ENCODE measurements at regions not wholly inside any gene's neighbourhood (a gene's known extent, or its start where the extent isn't known, plus 50 kb on each side); places are given as distances from the start of the nearest gene placed in this dataset.

DNA sequence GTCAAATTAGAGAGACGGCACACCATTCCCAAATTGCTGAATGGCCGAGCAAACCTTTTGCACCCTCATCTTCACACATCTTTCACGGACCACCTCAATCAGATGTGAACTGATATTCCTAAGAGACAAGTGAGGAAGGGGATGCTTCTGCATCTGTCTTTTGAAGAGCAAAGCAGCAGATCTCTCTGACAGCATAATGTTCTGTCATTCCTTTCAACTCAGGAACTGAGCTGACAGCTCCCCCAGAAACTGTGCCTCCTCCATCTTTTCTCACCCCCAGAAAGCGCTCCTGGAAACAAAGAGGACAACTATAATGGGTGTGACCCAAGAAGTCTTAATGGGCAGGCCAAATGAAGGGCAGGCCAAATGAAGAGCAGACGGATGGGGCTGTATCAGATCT is 256.4 kb downstream of the C1orf94 start:
- no peak for TF ChIP-seq EZH2 (IDR thresholded peaks at IDR 0.05; ENCODE audit: low read length, missing control alignments)
- TF ChIP-seq, protein P1, sequence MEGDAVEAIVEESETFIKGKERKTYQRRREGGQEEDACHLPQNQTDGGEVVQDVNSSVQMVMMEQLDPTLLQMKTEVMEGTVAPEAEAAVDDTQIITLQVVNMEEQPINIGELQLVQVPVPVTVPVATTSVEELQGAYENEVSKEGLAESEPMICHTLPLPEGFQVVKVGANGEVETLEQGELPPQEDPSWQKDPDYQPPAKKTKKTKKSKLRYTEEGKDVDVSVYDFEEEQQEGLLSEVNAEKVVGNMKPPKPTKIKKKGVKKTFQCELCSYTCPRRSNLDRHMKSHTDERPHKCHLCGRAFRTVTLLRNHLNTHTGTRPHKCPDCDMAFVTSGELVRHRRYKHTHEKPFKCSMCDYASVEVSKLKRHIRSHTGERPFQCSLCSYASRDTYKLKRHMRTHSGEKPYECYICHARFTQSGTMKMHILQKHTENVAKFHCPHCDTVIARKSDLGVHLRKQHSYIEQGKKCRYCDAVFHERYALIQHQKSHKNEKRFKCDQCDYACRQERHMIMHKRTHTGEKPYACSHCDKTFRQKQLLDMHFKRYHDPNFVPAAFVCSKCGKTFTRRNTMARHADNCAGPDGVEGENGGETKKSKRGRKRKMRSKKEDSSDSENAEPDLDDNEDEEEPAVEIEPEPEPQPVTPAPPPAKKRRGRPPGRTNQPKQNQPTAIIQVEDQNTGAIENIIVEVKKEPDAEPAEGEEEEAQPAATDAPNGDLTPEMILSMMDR (conservative IDR thresholded peaks at IDR 0.05 in 1 of 2, IDR thresholded peaks at IDR 0.05 in 1 of 2; ENCODE audit: low read depth in 1 of 2, low read length in 2 of 2), result no peak
- H2AFZ ChIP-seq (ENCODE audit: low read length), result no peak overlapping the region
- no peak overlapping the region for H3K9ac ChIP-seq (ENCODE audit: insufficient read depth, low read length)
- no peak overlapping the region for H3K4me2 ChIP-seq (ENCODE audit: extremely low read depth, insufficient read depth, low read length)
- peaks cover 2% of the 10 kb centered on the region for H3K27me3 ChIP-seq (ENCODE audit: control insufficient read depth, insufficient read depth, low read length)
- H3K27ac ChIP-seq (ENCODE audit: insufficient read depth, low read length), result no peak overlapping the region
- no peaks in the 10 kb centered on the region for H3K79me2 ChIP-seq (ENCODE audit: control insufficient read depth, insufficient read depth, low read length)
- no peaks in the 10 kb centered on the region for H4K20me1 ChIP-seq (ENCODE audit: control insufficient read depth, extremely low read depth, insufficient read depth, low read length)
- no peak for DNase-seq (ENCODE audit: low read depth in 2 of 2)
- no peak overlapping the region for H3K4me3 ChIP-seq (replicated peaks in 1 of 4; ENCODE audit: control extremely low read depth in 1 of 4, insufficient read depth in 1 of 4, low read depth in 3 of 4, low read length in 4 of 4)
- H3K4me1 ChIP-seq (ENCODE audit: control insufficient read depth, extremely low read depth, insufficient read depth, low read length), result no peaks in the 10 kb centered on the region
- no peaks in the 10 kb centered on the region for H3K36me3 ChIP-seq (ENCODE audit: control insufficient read depth, insufficient read depth, low read length)
- no peaks in the 10 kb centered on the region for H3K9me3 ChIP-seq (ENCODE audit: control insufficient read depth, insufficient read depth, low read depth, low read length)

DNA sequence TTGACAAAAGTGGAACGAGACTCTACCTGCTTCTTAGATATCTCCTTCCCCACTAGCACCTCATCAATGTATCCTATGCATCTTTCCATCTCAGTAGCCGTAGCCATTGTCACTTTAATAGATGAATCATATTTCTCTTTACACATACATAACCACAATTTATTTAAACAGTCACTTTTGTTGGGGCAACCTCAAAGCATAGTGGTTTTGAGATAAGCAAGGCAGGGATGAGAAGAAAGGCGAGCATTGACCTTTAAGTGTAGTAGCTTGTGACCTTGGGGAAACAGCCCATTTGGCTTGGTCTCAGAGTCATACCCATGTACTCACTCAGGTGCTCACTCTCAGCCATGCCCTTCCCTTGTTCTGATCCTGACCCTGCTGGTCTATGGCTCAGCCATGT is 260.1 kb downstream of the C1orf94 start:
- H3K4me2 ChIP-seq (ENCODE audit: extremely low read depth, insufficient read depth, low read length), result no peak overlapping the region
- no peaks in the 10 kb centered on the region for H4K20me1 ChIP-seq (ENCODE audit: control insufficient read depth, extremely low read depth, insufficient read depth, low read length)
- no peak overlapping the region for H3K27ac ChIP-seq (ENCODE audit: insufficient read depth, low read length)
- H2AFZ ChIP-seq (ENCODE audit: low read length), result no peak overlapping the region
- H3K9me3 ChIP-seq (ENCODE audit: control insufficient read depth, insufficient read depth, low read depth, low read length), result no peaks in the 10 kb centered on the region
- H3K79me2 ChIP-seq (ENCODE audit: control insufficient read depth, insufficient read depth, low read length), result no peaks in the 10 kb centered on the region
- peaks cover 2% of the 10 kb centered on the region for H3K27me3 ChIP-seq (ENCODE audit: control insufficient read depth, insufficient read depth, low read length)
- DNase-seq (ENCODE audit: low read depth in 2 of 2), result no peak
- no peaks in the 10 kb centered on the region for H3K4me1 ChIP-seq (ENCODE audit: control insufficient read depth, extremely low read depth, insufficient read depth, low read length)
- H3K36me3 ChIP-seq (ENCODE audit: control insufficient read depth, insufficient read depth, low read length), result no peaks in the 10 kb centered on the region
- no peak overlapping the region for H3K9ac ChIP-seq (ENCODE audit: insufficient read depth, low read length)
- TF ChIP-seq, protein P1 (conservative IDR thresholded peaks at IDR 0.05 in 1 of 2, IDR thresholded peaks at IDR 0.05 in 1 of 2; ENCODE audit: low read depth in 1 of 2, low read length in 2 of 2), result no peak
- H3K4me3 ChIP-seq (replicated peaks in 1 of 4; ENCODE audit: control extremely low read depth in 1 of 4, insufficient read depth in 1 of 4, low read depth in 3 of 4, low read length in 4 of 4), result no peak overlapping the region

DNA sequence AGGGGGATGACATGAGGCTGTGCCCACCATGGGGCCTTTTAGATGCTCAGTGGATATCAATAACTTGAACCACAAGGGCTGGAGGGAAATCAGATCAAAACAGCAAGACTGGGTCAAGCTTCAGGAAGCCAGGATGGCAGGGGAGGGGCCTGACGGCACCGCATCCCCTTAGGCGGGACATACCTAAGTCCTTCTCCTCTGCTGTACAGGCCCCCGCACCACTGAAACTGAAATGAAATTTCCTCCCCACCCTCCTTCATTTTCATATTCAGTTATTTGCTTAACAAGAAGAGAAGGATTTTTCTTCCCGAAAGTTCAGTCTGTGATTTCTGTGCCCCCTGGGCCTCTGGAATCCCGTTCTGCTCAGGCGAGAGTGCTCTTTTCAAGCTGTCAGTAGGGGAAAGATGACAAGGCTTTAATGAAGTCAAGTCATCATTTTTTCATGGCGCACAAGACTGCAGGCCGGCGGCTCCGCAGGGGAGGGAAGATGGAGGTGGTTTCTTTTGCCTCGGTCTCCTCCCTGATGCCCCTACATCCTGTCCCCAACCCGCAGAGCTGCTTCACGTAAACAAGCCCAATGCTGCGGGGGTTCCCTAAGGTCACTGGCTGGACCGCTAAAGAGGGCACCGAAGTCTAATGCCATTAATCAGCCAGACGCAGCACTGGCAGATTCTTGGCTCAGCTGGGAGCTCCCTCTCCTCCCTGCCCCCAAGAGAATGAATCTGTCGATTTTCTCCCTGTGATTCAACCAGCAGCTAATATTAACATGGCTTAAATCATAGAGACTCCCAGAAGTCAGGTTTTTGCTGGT is 264.8 kb downstream of the C1orf94 start:
- H3K36me3 ChIP-seq (ENCODE audit: control insufficient read depth, insufficient read depth, low read length), result no peaks in the 10 kb centered on the region
- H2AFZ ChIP-seq (ENCODE audit: low read length), result no peak overlapping the region
- no peak overlapping the region for H3K27ac ChIP-seq (ENCODE audit: insufficient read depth, low read length)
- H3K4me3 ChIP-seq (replicated peaks in 1 of 4; ENCODE audit: control extremely low read depth in 1 of 4, insufficient read depth in 1 of 4, low read depth in 3 of 4, low read length in 4 of 4), result no peak overlapping the region
- no peak overlapping the region for H3K9ac ChIP-seq (ENCODE audit: insufficient read depth, low read length)
- H3K79me2 ChIP-seq (ENCODE audit: control insufficient read depth, insufficient read depth, low read length), result no peaks in the 10 kb centered on the region
- no peaks in the 10 kb centered on the region for H3K4me1 ChIP-seq (ENCODE audit: control insufficient read depth, extremely low read depth, insufficient read depth, low read length)
- no peak overlapping the region for H3K4me2 ChIP-seq (ENCODE audit: extremely low read depth, insufficient read depth, low read length)
- no peaks in the 10 kb centered on the region for H3K27me3 ChIP-seq (ENCODE audit: control insufficient read depth, insufficient read depth, low read length)
- TF ChIP-seq EZH2 (IDR thresholded peaks at IDR 0.05; ENCODE audit: low read length, missing control alignments), result no peak
- TF ChIP-seq, protein P1 (conservative IDR thresholded peaks at IDR 0.05 in 1 of 2, IDR thresholded peaks at IDR 0.05 in 1 of 2; ENCODE audit: low read depth in 1 of 2, low read length in 2 of 2), result no peak
- DNase-seq (ENCODE audit: low read depth in 2 of 2), result peak in 1 of 2 donors; percentile 10
- no peaks in the 10 kb centered on the region for H3K9me3 ChIP-seq (ENCODE audit: control insufficient read depth, insufficient read depth, low read depth, low read length)
- no peaks in the 10 kb centered on the region for H4K20me1 ChIP-seq (ENCODE audit: control insufficient read depth, extremely low read depth, insufficient read depth, low read length)
